ENCODE measurements at regions not wholly inside any gene's neighbourhood (a gene's known extent, or its start where the extent isn't known, plus 50 kb on each side); places are given as distances from the start of the nearest gene placed in this dataset.

GRCh38 chr14:103256406-103256805, 77.6 kb upstream of the EIF5 start:
- DNase-seq (ENCODE audit: low read depth), result no peak
- no peak for TF ChIP-seq CTCF (IDR thresholded peaks at IDR 0.05; ENCODE audit: control insufficient read depth, extremely low read depth, insufficient read depth)
- no peak overlapping the region for H3K4me3 ChIP-seq (ENCODE audit: low read depth, low read length)

- TF ChIP-seq CTCF (IDR thresholded peaks at IDR 0.05; ENCODE audit: control insufficient read depth, extremely low read depth, insufficient read depth), result no peak
- H3K4me3 ChIP-seq (ENCODE audit: low read depth, low read length), result no peak overlapping the region
- no peak for DNase-seq (ENCODE audit: low read depth)
Observed at GRCh38 chr14:103257211-103257962, 76.7 kb upstream of the EIF5 start.

- no peak for DNase-seq (ENCODE audit: low read depth)
- H3K4me3 ChIP-seq (ENCODE audit: low read depth, low read length), result no peak overlapping the region
- TF ChIP-seq CTCF (IDR thresholded peaks at IDR 0.05; ENCODE audit: control insufficient read depth, extremely low read depth, insufficient read depth), result no peak
Observed at GRCh38 chr14:103258211-103258610, 75.8 kb upstream of the EIF5 start.

- TF ChIP-seq CTCF (IDR thresholded peaks at IDR 0.05; ENCODE audit: control insufficient read depth, extremely low read depth, insufficient read depth), result no peak
- no peak overlapping the region for H3K4me3 ChIP-seq (ENCODE audit: low read depth, low read length)
- DNase-seq (ENCODE audit: low read depth), result no peak
Observed at GRCh38 chr14:103259184-103259583, 74.9 kb upstream of the EIF5 start.

GRCh38 chr14:103259801-103260628, 74.0 kb upstream of the EIF5 start:
- peak overlapping the region; percentile 63 for H3K4me3 ChIP-seq (ENCODE audit: low read depth, low read length)
- peak; percentile 91 for DNase-seq (ENCODE audit: low read depth)
- TF ChIP-seq CTCF (IDR thresholded peaks at IDR 0.05; ENCODE audit: control insufficient read depth, extremely low read depth, insufficient read depth), result no peak

GRCh38 chr14:103260629-103261124, 73.4 kb upstream of the EIF5 start:
- no peak for TF ChIP-seq CTCF (IDR thresholded peaks at IDR 0.05; ENCODE audit: control insufficient read depth, extremely low read depth, insufficient read depth)
- peak; percentile 25 for DNase-seq (ENCODE audit: low read depth)
- H3K4me3 ChIP-seq (ENCODE audit: low read depth, low read length), result peak overlapping the region; percentile 63

All from LNCaP clone FGC (cell line).